ENCODE measurements at regions not wholly inside any gene's neighbourhood (a gene's known extent, or its start where the extent isn't known, plus 50 kb on each side); places are given as distances from the start of the nearest gene placed in this dataset.

DNA sequence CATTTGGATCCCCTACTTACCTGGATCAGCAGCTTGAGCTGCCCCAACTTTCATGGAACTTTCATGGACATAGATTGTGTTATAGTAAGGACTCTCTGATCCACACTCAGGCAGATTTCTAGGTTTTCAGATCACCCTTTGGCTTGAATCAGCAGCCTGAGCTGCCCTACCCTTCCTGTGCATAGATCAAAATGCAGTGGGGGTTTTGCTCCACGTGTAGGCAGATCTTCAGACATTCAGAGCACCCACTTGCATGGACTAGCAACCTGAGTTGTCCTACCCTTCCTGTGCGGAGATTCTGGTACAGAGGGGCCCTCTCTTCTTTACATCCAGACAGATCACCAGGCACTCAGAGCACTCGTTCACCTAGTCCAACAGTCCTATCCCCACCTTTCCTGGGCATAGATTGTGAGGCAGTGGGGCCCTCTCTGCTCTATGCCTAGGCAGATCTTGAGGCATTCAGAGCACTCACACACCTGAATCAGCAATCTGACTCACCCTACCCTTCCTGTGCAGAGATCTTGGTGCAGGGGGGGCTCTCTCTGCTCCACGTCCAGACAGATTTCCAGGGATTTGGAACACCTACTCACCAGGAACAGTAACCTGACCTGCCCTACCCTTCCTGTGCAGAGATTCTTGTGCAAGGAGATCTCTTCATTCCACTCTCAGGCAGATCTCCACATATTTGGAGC is 705.2 kb upstream of the NRSN1 start:
- H3K27me3 ChIP-seq (ENCODE audit: insufficient read depth, low read length), result no peaks in the 10 kb centered on the region
- no peak overlapping the region for H3K4me3 ChIP-seq (ENCODE audit: low read depth, low read length, poor library complexity, severe bottlenecking)
- H3K4me2 ChIP-seq (ENCODE audit: low read length), result no peak overlapping the region
- no peaks in the 10 kb centered on the region for H3F3A ChIP-seq (ENCODE audit: insufficient read depth, low read length)
- H3K9ac ChIP-seq (ENCODE audit: low read length), result no peak overlapping the region
- no peaks in the 10 kb centered on the region for H3K9me2 ChIP-seq (ENCODE audit: low read depth, low read length)
- H3K4me1 ChIP-seq (ENCODE audit: insufficient read depth, low read length, severe bottlenecking), result no peaks in the 10 kb centered on the region
- no peaks in the 10 kb centered on the region for H3K9me3 ChIP-seq (ENCODE audit: low read length)
- H3K36me3 ChIP-seq (ENCODE audit: insufficient read depth, low read length), result no peaks in the 10 kb centered on the region
- no peaks in the 10 kb centered on the region for H4K20me1 ChIP-seq (ENCODE audit: insufficient read depth, low read length)
- TF ChIP-seq EZH2 (IDR thresholded peaks at IDR 0.05; ENCODE audit: borderline replicate concordance, low read length), result no peak
- TF ChIP-seq, protein P1, sequence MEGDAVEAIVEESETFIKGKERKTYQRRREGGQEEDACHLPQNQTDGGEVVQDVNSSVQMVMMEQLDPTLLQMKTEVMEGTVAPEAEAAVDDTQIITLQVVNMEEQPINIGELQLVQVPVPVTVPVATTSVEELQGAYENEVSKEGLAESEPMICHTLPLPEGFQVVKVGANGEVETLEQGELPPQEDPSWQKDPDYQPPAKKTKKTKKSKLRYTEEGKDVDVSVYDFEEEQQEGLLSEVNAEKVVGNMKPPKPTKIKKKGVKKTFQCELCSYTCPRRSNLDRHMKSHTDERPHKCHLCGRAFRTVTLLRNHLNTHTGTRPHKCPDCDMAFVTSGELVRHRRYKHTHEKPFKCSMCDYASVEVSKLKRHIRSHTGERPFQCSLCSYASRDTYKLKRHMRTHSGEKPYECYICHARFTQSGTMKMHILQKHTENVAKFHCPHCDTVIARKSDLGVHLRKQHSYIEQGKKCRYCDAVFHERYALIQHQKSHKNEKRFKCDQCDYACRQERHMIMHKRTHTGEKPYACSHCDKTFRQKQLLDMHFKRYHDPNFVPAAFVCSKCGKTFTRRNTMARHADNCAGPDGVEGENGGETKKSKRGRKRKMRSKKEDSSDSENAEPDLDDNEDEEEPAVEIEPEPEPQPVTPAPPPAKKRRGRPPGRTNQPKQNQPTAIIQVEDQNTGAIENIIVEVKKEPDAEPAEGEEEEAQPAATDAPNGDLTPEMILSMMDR (IDR thresholded peaks at IDR 0.05; ENCODE audit: low read length), result no peak
- H2AFZ ChIP-seq (ENCODE audit: low read length), result no peak overlapping the region
- H3K79me2 ChIP-seq (ENCODE audit: insufficient read depth, low read length), result no peaks in the 10 kb centered on the region
- H3K27ac ChIP-seq (ENCODE audit: low read depth, low read length, poor library complexity, severe bottlenecking), result no peak overlapping the region

DNA sequence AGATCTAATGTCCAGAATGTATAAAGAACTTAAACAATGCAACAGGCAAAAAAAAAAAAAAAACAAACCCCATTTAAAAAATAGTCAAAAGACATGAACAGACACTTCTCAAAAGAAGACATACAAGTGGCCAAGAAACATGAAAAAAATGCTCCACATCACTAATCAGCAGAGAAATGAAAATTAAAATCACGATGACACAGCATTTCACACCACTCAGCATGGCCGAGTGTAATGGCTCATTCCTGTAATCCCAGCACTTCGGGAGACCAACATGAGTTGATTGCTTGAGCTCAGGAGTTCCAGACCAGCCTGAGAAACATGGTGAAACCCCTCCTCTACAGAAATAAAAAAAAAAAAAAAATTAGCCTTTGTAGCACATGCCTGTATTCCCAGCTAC is 701.4 kb upstream of the NRSN1 start:
- H4K20me1 ChIP-seq (ENCODE audit: insufficient read depth, low read length), result no peaks in the 10 kb centered on the region
- no peak overlapping the region for H3K4me3 ChIP-seq (ENCODE audit: low read depth, low read length, poor library complexity, severe bottlenecking)
- TF ChIP-seq, protein P1 (IDR thresholded peaks at IDR 0.05; ENCODE audit: low read length), result no peak
- TF ChIP-seq EZH2 (IDR thresholded peaks at IDR 0.05; ENCODE audit: borderline replicate concordance, low read length), result no peak
- H3K4me1 ChIP-seq (ENCODE audit: insufficient read depth, low read length, severe bottlenecking), result no peaks in the 10 kb centered on the region
- H3K9ac ChIP-seq (ENCODE audit: low read length), result no peak overlapping the region
- no peaks in the 10 kb centered on the region for H3K36me3 ChIP-seq (ENCODE audit: insufficient read depth, low read length)
- no peaks in the 10 kb centered on the region for H3K9me2 ChIP-seq (ENCODE audit: low read depth, low read length)
- no peak overlapping the region for H2AFZ ChIP-seq (ENCODE audit: low read length)
- H3K4me2 ChIP-seq (ENCODE audit: low read length), result no peak overlapping the region
- no peak overlapping the region for H3K27ac ChIP-seq (ENCODE audit: low read depth, low read length, poor library complexity, severe bottlenecking)
- H3K9me3 ChIP-seq (ENCODE audit: low read length), result no peaks in the 10 kb centered on the region
- H3K27me3 ChIP-seq (ENCODE audit: insufficient read depth, low read length), result no peaks in the 10 kb centered on the region
- no peaks in the 10 kb centered on the region for H3F3A ChIP-seq (ENCODE audit: insufficient read depth, low read length)
- H3K79me2 ChIP-seq (ENCODE audit: insufficient read depth, low read length), result no peaks in the 10 kb centered on the region

DNA sequence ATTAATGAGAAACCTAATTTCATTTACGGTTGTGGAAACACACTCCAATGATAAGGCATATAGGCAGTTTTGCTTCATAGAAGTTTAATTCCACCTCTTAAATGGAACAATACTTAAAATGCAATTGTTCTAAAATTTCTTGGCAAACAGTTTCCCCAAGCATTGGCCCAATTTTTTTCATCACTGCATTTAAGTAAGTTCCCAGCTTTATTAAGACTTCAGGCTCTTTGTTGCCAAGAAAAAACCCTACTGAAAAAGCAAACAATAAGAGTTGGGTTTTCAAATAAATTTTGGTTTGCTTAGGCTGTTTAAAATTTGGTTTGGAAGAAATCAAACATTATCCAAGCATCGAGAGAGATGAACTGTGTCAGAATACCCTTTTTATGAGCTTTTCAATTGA is 690.9 kb upstream of the NRSN1 start:
- Histone ChIP-seq H3K27ac (ENCODE audit: low read depth, low read length, poor library complexity, severe bottlenecking) (no peak overlapping the region), H3K9me3 (ENCODE audit: low read length) (no peaks in the 10 kb centered on the region), H4K20me1 (ENCODE audit: insufficient read depth, low read length) (no peaks in the 10 kb centered on the region), H3K9me2 (ENCODE audit: low read depth, low read length) (no peaks in the 10 kb centered on the region), H3K27me3 (ENCODE audit: insufficient read depth, low read length) (no peaks in the 10 kb centered on the region), H3F3A (ENCODE audit: insufficient read depth, low read length) (no peaks in the 10 kb centered on the region), H3K4me1 (ENCODE audit: insufficient read depth, low read length, severe bottlenecking) (no peaks in the 10 kb centered on the region), H3K36me3 (ENCODE audit: insufficient read depth, low read length) (no peaks in the 10 kb centered on the region), H2AFZ (ENCODE audit: low read length) (no peak overlapping the region), H3K4me2 (ENCODE audit: low read length) (no peak overlapping the region), H3K9ac (ENCODE audit: low read length) (no peak overlapping the region), H3K79me2 (ENCODE audit: insufficient read depth, low read length) (no peaks in the 10 kb centered on the region), H3K4me3 (ENCODE audit: low read depth, low read length, poor library complexity, severe bottlenecking) (no peak overlapping the region)
- no peak for TF ChIP-seq EZH2 (IDR thresholded peaks at IDR 0.05; ENCODE audit: borderline replicate concordance, low read length)
- TF ChIP-seq, protein P1 (IDR thresholded peaks at IDR 0.05; ENCODE audit: low read length), result no peak

All from OCI-LY1 (cell line).